CD4-positive, alpha-beta T cell treated with Interleukin-17A for 1 hour (primary cell): ENCODE measurements at regions not wholly inside any gene's neighbourhood (a gene's known extent, or its start where the extent isn't known, plus 50 kb on each side); places are given as distances from the start of the nearest gene placed in this dataset.

Experiments
- DNase-seq: peaks from one replicate; pipeline ENCODE4 v3.0.0-alpha.2; 2020

DNA sequence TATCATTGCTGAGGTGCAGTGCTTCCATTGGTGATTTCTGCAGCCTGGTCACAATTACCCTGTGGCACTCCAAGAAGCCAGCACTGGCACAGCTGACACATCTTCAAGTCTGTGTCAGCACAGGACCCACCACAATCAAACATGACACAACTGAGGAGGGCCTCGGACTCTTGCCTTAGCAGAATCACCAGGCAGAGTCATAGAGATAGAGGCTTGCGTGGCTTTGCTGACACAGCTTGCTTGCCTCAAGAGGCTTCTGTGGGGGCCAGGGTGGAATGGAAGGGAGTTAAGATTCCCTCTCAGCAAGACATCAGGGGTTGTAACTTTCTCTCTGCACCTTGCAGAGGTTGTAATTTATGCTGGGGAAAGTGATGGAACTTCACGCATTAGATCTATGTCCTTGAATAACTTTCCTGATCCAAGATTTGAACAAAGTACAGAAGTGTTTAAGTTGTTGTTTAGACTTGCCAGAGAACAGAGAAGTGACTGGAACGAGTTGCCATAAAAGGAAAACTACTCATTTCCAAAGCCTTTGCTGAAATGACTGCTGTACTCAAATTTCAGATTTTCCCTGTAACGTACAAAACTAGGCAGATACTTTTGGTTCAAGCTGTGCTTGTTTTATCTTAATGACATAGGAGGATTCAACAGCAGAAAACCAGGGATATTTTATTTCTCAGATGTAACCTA, 170.7 kb downstream of the DIPK2A start:
- no peak for DNase-seq

DNA sequence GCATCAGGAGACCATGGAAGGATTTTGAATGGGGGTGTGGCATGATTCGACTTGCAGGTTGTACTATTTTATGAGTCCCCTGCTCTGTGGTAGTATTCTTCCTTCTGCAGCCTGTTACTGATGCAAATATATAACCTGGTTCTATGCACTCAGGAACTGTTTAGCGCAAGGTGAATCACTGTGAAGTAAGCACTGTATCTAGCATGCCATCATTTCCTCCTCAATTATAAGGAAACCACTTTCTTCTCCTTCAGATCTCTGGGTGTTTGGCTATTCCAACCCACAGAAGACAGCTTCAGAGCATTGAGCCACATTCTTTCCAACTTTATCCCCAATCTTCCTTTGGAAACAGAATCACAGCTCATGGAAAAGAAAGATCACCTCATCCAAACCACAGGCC, 176.7 kb downstream of the DIPK2A start:
- no peak for DNase-seq

GRCh38 chr3:144151983-144152382, 180.4 kb downstream of the DIPK2A start:
- DNase-seq, result no peak

- no peak for DNase-seq
These were observed 189.0 kb downstream of the DIPK2A start for GRCh38 chr3:144160627-144161026.

DNA sequence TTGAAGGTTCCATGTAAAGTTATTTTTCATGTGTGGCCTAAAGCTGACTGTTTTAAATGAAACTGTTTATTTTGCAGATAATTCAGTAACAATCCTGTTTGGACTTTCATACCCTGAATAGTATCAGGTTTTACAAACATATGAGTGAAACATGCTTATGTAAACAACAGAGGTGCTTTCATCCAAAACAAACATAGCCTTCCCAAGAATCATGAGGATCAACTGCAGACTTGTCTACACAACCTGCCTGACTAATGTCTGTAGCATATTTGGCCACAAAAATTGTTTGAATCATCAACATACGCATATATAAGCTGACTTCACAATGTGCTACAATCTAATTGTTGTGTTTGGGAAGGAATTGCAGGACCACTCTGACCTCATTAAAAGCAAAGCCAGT, 190.4 kb downstream of the DIPK2A start:
- no peak for DNase-seq

GRCh38 chr3:144164352-144164751, 192.7 kb downstream of the DIPK2A start:
- no peak for DNase-seq

- DNase-seq, result no peak
These were observed 193.9 kb downstream of the DIPK2A start for GRCh38 chr3:144165482-144165881.

- no peak for DNase-seq
These were observed 196.0 kb downstream of the DIPK2A start for GRCh38 chr3:144167634-144168033.

GRCh38 chr3:144173491-144173890, 201.9 kb downstream of the DIPK2A start:
- no peak for DNase-seq

DNA sequence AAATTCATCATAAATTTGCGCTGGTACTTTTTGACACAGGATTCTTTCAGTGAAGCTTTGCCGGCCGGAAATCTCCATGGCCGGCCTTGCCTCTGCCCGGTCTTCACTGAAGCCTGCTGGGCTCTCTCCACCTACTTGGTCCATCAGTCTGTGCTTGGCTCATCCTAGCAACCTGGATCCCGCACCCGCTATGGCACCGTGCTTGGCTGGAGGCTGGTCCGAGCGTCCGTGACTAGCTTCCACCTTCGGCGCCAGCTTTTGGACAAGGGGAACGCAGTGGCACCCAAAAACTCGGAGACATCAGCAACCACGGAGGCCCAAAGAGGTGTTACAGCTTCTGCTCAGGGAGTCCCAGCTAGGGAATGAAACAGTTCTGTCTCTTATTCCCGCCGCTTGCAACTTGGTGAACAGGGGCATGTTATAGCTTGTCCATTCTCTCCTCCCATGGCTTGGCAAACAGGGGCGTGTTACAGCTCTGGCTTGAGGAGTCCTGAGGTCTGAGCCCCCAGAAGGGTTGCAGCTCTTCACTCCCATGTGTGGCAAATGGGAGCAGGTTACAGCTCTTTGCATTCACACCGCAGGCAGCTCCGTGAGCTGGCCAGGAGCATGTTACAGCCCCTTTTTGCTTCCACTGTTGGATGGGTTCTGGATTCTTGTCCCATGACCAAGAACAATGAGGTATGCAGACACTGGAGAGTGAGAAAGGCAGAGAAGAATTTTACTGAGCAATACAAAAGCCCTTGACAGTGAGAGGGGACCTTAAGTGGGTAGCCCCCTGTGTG, 204.2 kb downstream of the DIPK2A start:
- DNase-seq, result no peak

DNA sequence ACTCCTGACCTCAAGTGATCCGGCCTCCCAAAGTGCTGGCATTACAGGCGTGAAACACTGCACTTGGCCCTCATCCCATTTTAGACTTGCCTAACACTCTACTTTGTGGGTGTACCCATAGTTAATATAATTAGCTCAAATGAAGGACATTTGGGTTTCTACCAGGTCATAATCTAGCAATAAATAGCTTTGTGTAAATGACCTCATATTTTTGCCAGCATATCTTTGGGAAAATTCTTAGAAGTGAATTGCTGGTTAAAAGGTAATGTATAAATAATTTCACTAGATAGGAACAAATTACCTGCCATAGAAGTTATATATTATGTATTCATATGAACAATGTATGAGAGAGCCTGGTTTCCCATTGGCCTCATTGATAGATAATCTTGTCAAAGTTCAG, 206.0 kb downstream of the DIPK2A start:
- no peak for DNase-seq

GRCh38 chr3:144178607-144179006, 207.0 kb downstream of the DIPK2A start:
- DNase-seq, result no peak

DNA sequence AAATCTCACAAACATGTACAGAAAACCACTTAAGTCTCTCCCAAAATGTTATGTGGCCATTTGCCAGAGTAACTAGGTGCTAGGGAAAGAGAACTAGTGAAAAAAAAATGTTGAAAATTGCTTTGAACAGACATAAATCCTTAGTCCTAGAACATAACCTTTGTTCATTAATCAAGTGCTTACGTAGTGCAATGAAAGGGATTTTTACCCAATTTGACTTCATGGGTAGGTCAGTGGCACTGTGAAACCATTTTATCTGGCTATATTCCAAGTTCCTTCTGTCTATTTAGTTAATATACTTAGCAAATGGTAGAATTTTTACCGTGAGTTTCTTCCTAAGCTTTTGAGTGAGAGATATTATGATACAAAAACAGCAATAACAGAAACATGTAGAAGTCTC, 209.4 kb downstream of the DIPK2A start:
- DNase-seq, result no peak

DNA sequence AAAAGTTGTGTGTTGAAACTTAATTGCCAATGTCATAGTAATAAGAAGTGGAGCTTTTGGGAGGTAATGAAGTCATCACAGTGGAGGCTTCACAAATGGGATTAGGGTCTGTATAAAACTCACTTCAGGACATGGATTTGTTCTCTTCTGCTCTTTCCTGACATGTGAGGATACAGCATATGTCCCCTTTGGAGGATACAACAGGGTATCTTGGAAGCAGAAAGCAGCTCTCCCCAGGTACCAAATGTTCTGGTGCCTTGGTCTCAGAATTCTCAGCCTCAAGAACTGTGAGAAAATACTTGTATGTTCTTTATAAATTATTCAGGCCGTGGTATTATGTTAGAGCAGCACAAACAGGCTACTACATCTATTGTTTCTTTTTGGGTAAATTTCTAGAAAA, 210.9 kb downstream of the DIPK2A start:
- DNase-seq, result no peak

DNA sequence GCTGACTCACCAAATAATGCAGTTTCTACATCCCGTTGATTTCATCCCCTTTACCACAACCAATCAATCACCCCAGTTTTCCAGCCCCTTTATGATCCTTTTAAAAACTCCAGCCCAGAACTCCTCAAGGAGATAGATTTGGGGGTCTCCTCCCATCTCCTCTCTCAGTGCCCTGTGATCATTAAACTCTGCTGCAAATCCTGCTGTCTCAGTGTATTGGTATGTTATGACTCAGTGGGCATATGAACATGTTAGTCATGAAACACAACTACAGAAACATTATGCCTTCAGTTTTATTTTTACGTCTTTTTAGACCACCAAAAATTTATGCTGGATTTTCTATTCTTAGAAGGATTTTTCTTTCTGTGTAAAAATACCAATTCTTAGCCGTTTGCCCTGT, 213.7 kb downstream of the DIPK2A start:
- no peak for DNase-seq

DNA sequence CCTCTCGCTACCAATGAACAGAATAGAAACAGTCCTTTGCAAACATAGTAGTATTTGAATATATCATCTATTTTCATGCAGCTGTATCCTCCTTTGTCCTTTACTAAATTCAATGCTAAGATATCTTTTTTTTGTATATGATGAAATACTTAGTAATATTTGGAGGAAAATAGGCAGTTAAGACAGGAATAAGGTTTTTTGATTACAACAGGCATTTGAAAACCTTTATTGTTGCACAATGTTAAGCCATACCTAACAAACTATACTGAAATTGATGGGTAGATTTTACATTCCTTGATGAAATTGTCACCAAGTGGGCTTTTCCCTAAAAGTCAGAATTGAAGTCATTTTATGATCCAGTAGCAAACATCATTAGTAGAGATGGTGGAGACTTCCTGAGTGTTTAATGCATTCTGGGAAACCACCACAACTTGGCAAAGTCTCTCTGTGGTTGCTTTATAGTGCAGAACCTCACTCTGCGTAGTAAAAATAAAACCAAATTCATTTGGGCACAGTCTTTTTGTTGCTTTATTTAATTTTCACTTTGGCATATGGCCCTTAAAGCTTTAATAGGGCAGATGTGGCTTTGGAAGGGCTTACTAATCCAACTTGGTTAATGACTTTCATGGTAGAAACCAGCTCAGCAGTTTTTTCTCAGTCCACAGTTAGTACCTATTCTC, 216.0 kb downstream of the DIPK2A start:
- DNase-seq, result no peak

GRCh38 chr3:144189044-144189443, 217.4 kb downstream of the DIPK2A start:
- DNase-seq, result no peak

DNA sequence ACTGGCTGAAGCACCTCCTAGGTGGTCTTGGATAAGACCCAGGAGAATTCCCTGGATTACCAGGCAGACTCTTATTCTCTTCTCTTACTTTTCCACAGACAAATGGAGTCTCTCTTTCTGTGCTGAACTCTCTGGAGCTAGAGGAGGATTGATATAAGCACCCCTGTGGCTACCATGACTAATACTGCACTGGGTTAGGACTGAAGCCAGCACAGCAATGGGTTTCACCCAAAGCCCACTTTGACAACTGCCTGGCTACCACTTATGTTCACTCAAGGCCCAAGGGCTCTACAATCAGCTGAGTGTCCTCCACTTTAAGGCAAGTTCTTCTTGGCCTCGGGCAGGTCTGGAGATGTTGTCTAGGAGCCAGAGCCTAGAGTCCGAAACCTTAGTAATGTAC, 225.5 kb downstream of the DIPK2A start:
- DNase-seq, result no peak

- DNase-seq, result no peak
These were observed 226.0 kb downstream of the DIPK2A start for GRCh38 chr3:144197582-144197981.

DNA sequence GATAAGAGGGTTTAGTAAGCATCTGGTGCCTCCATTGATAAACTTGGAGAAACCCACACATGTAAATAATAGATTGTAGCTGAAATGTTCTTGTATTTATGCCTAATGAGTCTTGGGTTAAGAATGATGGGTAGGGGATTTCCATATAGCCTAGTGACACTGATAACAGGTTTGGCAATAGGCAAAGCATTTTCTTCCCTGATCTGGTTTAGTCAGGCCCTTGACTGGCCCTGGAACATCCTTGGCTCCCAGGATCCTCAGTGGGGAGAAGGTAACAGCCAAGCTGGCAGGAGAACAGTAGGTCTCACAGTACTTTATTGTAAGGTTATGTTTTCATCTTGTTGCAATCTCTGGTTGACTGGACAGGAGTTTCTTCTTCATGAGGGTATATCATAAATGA, 228.4 kb downstream of the DIPK2A start:
- DNase-seq, result no peak

DNA sequence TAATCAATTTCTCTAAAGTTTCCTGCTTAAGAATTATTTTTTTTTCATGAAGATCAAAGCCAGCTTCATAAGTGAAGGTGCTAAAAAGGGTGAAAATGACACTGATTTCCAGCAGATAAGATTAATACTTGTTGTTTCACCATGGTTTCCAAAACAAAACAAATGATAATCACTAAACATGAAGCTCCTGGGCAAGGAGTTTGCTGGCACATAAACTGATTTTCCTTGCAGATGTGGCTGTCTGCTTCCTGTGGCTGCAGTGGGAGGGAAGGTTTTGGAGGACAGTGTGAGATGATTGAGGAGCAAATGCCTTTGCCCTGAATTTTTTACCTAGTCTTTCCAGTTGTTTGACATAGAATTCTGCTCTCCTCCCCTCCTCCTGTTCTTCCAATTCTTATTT, 228.8 kb downstream of the DIPK2A start:
- DNase-seq, result no peak

GRCh38 chr3:144221761-144222160, 250.1 kb downstream of the DIPK2A start:
- DNase-seq, result no peak

GRCh38 chr3:144229330-144229729, 257.7 kb downstream of the DIPK2A start:
- DNase-seq, result no peak

DNA sequence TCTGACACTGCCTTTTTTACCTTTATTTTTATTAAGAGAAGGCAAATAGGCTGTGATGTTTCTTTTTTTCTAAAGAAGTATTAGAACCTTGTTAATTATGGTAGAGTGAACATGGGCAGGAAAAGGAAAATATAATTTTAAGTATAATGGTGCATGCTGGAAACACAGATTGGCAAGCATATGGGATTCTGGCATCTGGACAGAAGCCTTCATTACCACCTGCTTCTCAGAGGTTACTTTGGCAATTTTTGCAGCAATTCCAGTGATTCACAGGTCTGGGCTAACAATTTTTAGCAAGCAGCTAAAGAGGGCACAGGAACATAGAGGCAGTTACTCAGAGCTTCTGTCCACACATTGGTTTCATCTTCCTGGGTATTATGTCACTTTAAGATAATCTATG, 258.3 kb downstream of the DIPK2A start:
- no peak for DNase-seq
